ENCODE measurements at regions not wholly inside any gene's neighbourhood (a gene's known extent, or its start where the extent isn't known, plus 50 kb on each side); places are given as distances from the start of the nearest gene placed in this dataset.

DNA sequence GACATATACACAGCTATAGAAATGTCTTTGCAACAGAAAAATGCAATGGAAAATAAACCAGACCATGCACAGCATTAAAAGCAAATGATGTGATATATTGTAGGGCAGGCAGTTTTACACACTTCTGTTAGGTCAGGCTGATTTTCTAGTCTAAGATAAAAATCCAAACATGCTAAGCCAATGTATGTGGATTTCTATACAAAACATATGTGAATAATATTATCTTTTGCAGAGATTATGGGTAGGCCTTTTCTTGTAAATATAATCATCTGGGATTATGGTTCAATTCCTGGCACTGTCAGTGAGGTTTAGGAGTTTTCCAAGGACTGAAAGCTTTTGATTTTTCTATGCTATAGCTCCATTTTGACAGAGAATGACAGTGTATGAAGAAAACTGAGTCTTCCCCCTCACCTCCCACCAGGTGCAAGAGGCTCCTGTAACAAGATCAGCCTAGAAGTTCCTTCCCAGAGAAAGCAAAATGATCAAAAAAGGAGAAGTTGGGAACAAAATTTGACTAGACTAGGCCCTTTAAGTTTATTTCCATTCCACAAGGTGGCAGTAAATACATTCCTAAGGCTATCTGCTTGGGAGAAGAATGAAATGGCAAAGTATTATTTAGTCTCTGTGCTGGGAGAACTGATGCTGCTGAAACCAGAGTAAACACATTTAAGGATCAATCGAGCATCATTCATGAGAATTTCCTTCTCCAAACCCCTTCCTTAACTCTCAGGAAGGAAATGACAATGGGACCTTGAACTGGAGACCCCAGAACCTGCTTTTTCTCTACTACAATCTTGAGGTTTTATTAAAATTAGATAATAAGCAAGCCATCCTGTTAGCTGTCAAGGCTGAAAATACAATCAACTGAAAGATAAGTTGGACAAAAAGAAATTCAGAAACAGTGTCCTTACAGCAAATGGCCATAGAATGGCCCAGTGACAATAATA is 133.0 kb upstream of the TUT7 start:
- TF ChIP-seq POLR2A (IDR thresholded peaks at IDR 0.05; ENCODE audit: low read length) (no peak), GATA1 (IDR thresholded peaks at IDR 0.05; ENCODE audit: low read depth, low read length) (no peak)

Data from erythroblast (primary cell).